ENCODE measurements at regions not wholly inside any gene's neighbourhood (a gene's known extent, or its start where the extent isn't known, plus 50 kb on each side); places are given as distances from the start of the nearest gene placed in this dataset.

- DNase-seq: no peak
Observed at GRCh38 chr5:115072266-115073064, 97.2 kb downstream of the TRIM36 start.

- DNase-seq: no peak
Observed at GRCh38 chr5:115070737-115071136, 99.0 kb downstream of the TRIM36 start.

- DNase-seq: no peak
Observed at GRCh38 chr5:115069087-115069968, 100.4 kb downstream of the TRIM36 start.

GRCh38 chr5:115068239-115069086 lies 101.2 kb downstream of the TRIM36 start:
- peak; percentile 5 for DNase-seq

- DNase-seq: no peak
Observed at GRCh38 chr5:115064380-115064779, 105.3 kb downstream of the TRIM36 start.

GRCh38 chr5:115054387-115054951 lies 115.2 kb downstream of the TRIM36 start:
- no peak for DNase-seq

- DNase-seq: no peak
Observed at GRCh38 chr5:115052948-115053347, 116.8 kb downstream of the TRIM36 start.

- no peak for DNase-seq
Observed at GRCh38 chr5:115050866-115051265, 118.8 kb downstream of the TRIM36 start.

GRCh38 chr5:115033861-115034260 lies 135.8 kb downstream of the TRIM36 start:
- DNase-seq: no peak

- no peak for DNase-seq
Observed at GRCh38 chr5:115028557-115028956, 141.2 kb downstream of the TRIM36 start.

GRCh38 chr5:115024922-115025321 lies 144.8 kb downstream of the TRIM36 start:
- no peak for DNase-seq

- no peak for DNase-seq
Observed at GRCh38 chr5:115022303-115022702, 147.4 kb downstream of the TRIM36 start.

GRCh38 chr5:115016646-115017045 lies 153.1 kb downstream of the TRIM36 start:
- no peak for DNase-seq

- DNase-seq: no peak
Observed at GRCh38 chr5:114999176-114999575, 170.5 kb downstream of the TRIM36 start.

GRCh38 chr5:114989512-114989911 lies 180.2 kb downstream of the TRIM36 start:
- no peak for DNase-seq

GRCh38 chr5:114988096-114988495 lies 181.6 kb downstream of the TRIM36 start:
- no peak for DNase-seq

- DNase-seq: no peak
Observed at GRCh38 chr5:114984796-114985195, 184.9 kb downstream of the TRIM36 start.

GRCh38 chr5:114981111-114981510 lies 188.6 kb downstream of the TRIM36 start:
- DNase-seq: no peak

GRCh38 chr5:114977979-114978573 lies 191.6 kb downstream of the TRIM36 start:
- no peak for DNase-seq

- no peak for DNase-seq
Observed at GRCh38 chr5:114969482-114969881, 200.2 kb downstream of the TRIM36 start.

- DNase-seq: no peak
Observed at GRCh38 chr5:114957384-114957783, 212.3 kb downstream of the TRIM36 start.

GRCh38 chr5:114953565-114953964 lies 216.1 kb downstream of the TRIM36 start:
- no peak for DNase-seq
